Activated CD4-positive, alpha-beta memory T cell treated with anti-CD3 and anti-CD28 coated beads, Interleukin-2, amount 10 ng/mL, durations not matched to agents 7 days and 5 days (primary cell): ENCODE measurements at regions not wholly inside any gene's neighbourhood (a gene's known extent, or its start where the extent isn't known, plus 50 kb on each side); places are given as distances from the start of the nearest gene placed in this dataset.
"Not testable (repeated sequence)": the region's sequence is repeated elsewhere in the genome, so short reads cannot be mapped to it uniquely, and the experiment has no call there.

Experiments used
- CTCF ChIA-PET: fragments of 350-600 bp; sonication (Branson Sonifier 250); formaldehyde crosslinking; loops from one replicate; lab custom pipeline; 2021; ENCODE audit warnings: antibody characterized with exemption, inconsistent platforms; lab: Charles Lee
- POLR2A ChIA-PET: fragments of 350-600 bp; sonication (Branson Sonifier 250); formaldehyde crosslinking; loops from one replicate; lab custom pipeline; 2021; ENCODE audit warnings: antibody characterized with exemption; lab: Charles Lee
- DNase-seq: peaks from one replicate; pipeline ENCODE4 v3.0.0-alpha.2; 2020
- H3K27ac Mint-ChIP-seq: one replicate; pipeline ENCODE4 v1.8.0; 2021; ENCODE audit warnings: mild to moderate bottlenecking, mixed read lengths
- H3K27me3 Mint-ChIP-seq: one replicate; pipeline ENCODE4 v1.8.0; 2021; ENCODE audit warnings: mixed read lengths
- H3K36me3 Mint-ChIP-seq: one replicate; pipeline ENCODE4 v1.8.0; 2021; ENCODE audit warnings: low read depth, mixed read lengths
- H3K4me1 Mint-ChIP-seq: one replicate; pipeline ENCODE4 v1.8.0; 2021; ENCODE audit warnings: mixed read lengths
- H3K4me3 Mint-ChIP-seq: one replicate; pipeline ENCODE4 v1.8.0; 2021; ENCODE audit warnings: mild to moderate bottlenecking, mixed read lengths
- H3K9me3 Mint-ChIP-seq: one replicate; pipeline ENCODE4 v1.8.0; 2021; ENCODE audit warnings: mixed read lengths

DNA sequence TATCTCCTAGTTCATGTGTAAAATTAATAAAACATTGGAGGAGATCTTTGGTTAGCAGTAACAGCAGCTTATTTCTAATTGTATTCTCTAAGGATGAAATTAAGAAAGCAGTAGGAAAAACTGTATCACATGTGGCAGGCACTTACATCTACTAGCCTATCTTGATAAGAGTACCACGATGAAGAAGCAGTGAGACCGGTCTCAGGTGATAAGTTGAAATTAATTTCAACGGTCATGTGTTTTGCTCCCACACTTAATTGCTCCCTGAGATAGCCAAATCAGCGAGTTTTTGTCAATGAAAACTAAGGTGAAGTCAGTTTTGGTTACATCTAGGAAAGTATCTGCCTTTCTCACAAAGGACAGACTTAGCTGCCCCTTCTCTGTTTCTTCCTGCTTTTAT, 115.8 kb upstream of the WIPF3 start:
- H3K4me1 Mint-ChIP-seq, H3K36me3 Mint-ChIP-seq, H3K9me3 Mint-ChIP-seq, CTCF ChIA-PET, H3K27ac Mint-ChIP-seq, POLR2A ChIA-PET, H3K4me3 Mint-ChIP-seq, DNase-seq: not testable (repeated sequence)
- H3K27me3 Mint-ChIP-seq, result peaks cover 27% of the 10 kb centered on the region

DNA sequence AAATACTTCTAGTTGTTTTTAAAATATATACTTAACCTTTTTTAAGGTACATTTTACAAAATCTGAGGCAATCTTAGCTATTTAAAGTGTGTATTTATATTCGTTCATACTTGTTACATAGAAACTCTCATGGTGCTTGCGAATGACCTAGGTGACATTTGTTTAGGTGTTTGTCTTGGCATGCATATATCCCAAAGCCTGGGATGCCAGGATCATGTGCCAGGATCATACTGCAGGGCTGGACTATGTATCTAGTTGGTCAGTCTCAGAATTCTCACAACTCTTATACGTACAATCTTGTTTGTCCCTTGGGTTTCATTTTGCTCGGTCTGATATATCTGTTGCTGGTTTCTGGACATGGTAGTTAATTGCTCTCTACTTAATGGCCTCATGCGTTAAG, 109.9 kb upstream of the WIPF3 start:
- H3K4me1 Mint-ChIP-seq, H3K9me3 Mint-ChIP-seq, POLR2A ChIA-PET, CTCF ChIA-PET, H3K27me3 Mint-ChIP-seq, DNase-seq, H3K4me3 Mint-ChIP-seq, H3K36me3 Mint-ChIP-seq, H3K27ac Mint-ChIP-seq: not testable (repeated sequence)

DNA sequence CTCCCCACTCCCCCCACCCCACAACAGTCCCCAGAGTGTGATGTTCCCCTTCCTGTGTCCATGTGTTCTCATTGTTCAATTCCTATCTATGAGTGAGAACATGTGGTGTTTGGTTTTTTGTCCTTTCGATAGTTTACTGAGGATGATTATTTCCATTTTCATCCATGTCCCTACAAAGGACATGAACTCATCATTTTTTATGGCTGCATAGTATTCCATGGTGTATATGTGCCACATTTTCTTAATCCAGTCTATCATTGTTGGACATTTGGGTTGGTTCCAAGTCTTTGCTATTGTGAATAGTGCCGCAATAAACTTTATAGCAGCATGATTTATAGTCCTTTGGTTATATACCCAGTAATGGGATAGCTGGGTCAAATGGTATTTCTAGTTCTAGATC, 106.6 kb upstream of the WIPF3 start:
- CTCF ChIA-PET, DNase-seq, H3K4me3 Mint-ChIP-seq, H3K9me3 Mint-ChIP-seq, H3K27me3 Mint-ChIP-seq, H3K27ac Mint-ChIP-seq, POLR2A ChIA-PET, H3K36me3 Mint-ChIP-seq, H3K4me1 Mint-ChIP-seq: not testable (repeated sequence)

DNA sequence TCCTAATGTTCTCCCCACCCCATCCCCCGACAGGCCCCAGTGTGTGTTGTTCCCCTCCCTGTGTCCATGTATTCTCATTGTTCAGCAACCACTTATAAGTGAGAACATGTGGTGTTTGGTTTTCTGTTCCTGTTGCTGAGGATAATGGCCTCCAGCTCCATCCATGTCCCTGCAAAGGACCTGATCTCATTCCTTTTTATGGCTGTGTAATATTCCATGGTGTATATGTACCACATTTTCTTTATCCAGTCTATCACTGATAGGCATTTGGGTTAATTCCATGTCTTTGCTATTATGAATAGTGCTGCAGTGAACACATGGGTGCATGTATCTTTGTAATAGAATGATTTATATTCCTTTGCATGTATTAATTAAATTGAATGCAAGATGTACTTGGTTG, 104.8 kb upstream of the WIPF3 start:
- POLR2A ChIA-PET, H3K9me3 Mint-ChIP-seq, H3K36me3 Mint-ChIP-seq, H3K27ac Mint-ChIP-seq, CTCF ChIA-PET, H3K27me3 Mint-ChIP-seq, DNase-seq, H3K4me3 Mint-ChIP-seq, H3K4me1 Mint-ChIP-seq: not testable (repeated sequence)

DNA sequence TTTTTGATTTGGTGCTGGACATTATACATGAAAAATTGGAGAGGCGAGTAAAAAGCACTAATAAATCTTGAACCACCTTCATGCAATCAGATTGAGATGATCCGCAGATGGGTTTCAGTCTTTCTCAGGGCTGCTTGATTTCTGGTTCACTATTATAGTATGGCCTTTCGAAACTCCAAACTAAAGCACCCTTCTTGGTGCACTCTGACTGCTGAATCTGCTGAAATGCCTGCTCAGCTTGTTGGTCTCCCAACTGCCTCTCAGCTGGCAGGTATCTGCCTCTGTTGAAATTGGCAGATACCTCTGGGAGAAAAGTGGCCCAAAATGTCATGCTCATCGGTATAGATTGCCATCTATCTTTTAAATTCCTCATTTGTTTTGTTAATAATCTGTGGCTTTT, 102.5 kb upstream of the WIPF3 start:
- H3K27me3 Mint-ChIP-seq, H3K9me3 Mint-ChIP-seq, CTCF ChIA-PET, H3K4me3 Mint-ChIP-seq, DNase-seq, H3K27ac Mint-ChIP-seq, H3K36me3 Mint-ChIP-seq, H3K4me1 Mint-ChIP-seq, POLR2A ChIA-PET: not testable (repeated sequence)

DNA sequence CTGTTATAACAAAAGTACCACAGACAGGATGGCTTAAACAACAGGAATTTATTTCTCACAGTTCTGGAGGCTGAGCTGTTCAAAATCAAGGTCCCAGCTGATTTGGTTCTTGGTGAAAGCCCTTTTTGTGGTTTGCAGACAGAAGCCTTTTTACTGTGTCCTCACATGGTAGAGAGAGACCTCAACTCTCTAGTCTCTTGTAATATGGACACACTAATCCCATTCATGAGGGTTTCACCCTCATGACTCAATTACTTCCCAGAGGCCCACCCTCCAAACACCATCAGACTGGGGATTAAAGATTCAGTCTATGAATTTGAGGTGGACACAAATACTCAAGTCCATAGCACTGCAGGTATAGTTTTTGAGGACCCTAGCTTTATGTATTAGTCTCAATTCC, 97.3 kb upstream of the WIPF3 start:
- H3K36me3 Mint-ChIP-seq, H3K4me1 Mint-ChIP-seq, H3K9me3 Mint-ChIP-seq, CTCF ChIA-PET, H3K4me3 Mint-ChIP-seq, H3K27me3 Mint-ChIP-seq, POLR2A ChIA-PET, DNase-seq, H3K27ac Mint-ChIP-seq: not testable (repeated sequence)

DNA sequence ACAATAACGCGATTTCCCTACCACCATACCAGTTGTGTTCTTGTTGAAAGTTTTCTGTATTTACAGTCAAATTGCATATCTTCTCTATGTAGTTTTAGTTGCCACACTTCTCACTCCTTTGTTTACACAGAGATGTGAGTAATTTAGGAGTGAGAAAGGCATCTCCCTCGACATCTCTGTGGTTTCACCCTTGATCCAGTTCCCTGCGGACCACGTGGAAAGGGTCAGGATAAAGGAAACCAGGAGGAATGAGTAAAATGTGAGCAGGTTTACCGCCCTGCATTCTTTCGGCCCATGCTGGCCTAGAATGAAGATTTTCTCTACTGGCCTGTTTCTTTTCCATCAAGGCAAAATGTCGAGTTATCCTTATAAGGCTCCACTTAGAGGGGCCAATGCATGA, 83.2 kb upstream of the WIPF3 start:
- H3K36me3 Mint-ChIP-seq, H3K27me3 Mint-ChIP-seq, H3K9me3 Mint-ChIP-seq, DNase-seq, H3K4me3 Mint-ChIP-seq, H3K4me1 Mint-ChIP-seq, H3K27ac Mint-ChIP-seq, CTCF ChIA-PET, POLR2A ChIA-PET: not testable (repeated sequence)

DNA sequence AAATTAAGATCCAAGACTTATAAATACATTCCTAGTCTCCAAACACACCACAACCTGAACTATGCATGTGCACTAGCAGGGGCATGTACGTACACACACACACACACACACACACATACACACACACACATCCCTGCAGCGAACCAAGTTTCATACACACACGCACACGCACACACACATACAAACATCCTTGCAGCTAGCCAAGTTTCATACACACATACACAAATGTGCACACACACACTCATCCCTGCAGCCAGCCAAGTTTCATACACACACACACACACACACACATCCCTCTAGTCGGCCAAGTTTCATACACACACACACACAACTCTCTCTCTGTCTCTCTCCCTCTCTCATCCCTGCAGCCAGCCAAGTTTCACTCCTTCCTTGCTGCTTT, 82.7 kb upstream of the WIPF3 start:
- no peak overlapping the region for H3K4me3 Mint-ChIP-seq

DNA sequence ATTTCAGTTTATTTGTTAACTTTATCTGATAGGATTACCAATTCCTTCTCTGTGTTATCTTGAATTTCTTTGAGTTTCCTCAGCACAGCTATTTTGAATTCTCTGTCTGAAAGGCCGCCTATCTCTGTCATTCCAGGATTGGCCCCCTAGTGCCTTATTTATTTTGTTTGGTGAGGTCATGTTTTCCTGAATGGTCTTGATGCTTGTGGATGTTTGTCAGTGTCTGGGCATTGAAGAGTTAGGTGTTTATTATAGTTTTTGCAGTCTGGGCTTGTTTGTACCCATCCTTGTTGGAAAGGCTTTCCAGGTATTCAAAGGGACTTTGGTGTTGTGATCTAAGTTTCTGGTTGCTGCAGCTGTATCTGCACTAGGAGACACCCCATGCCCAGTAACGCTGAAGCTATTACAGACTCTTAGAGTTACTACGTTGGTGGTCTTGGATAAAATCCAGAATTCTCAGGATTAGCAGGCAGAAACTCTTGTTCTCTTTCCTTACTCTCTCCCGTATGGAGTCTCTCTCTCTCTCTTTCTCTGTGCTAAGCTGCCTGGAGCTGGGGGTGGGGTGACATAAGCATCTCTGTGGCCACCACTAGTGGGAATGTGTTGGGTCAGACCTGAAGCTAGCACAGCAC, 76.7 kb upstream of the WIPF3 start:
- H3K36me3 Mint-ChIP-seq, H3K4me1 Mint-ChIP-seq, POLR2A ChIA-PET, DNase-seq, H3K4me3 Mint-ChIP-seq, H3K9me3 Mint-ChIP-seq, H3K27ac Mint-ChIP-seq, CTCF ChIA-PET: not testable (repeated sequence)
- H3K27me3 Mint-ChIP-seq, result peaks cover 12% of the 10 kb centered on the region

More for the DNA sequence above, 82.7 kb upstream of the WIPF3 start:
- no peaks in the 10 kb centered on the region for H3K9me3 Mint-ChIP-seq
- DNase-seq, result no peak
- no peaks in the 10 kb centered on the region for H3K4me1 Mint-ChIP-seq
- no peak overlapping the region for H3K27ac Mint-ChIP-seq
- no peaks in the 10 kb centered on the region for H3K36me3 Mint-ChIP-seq
- peaks cover 9% of the 10 kb centered on the region for H3K27me3 Mint-ChIP-seq
- CTCF ChIA-PET, result no interaction called here
- POLR2A ChIA-PET, result no interaction called here

DNA sequence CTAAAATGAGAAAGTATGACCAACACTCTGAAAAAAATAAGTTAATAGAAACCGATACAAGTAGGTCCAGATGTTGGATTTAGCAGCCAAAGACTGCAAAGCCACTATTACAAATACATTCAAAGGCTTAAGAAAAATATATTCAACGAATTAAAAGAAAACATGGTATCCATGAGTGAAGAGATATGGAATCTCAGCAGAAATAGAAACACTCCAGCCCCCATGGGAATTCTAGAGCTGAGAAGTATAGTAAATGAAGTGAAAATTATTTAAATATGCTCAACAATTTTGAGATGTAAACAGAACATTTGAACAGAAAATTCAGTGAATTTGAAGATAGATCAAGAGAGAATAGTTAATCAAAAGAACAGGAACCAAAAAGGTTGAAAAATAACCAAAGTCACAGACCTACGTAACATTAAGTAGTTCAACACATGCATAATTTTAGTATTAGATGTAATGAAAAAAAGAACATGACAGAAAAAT, 72.0 kb upstream of the WIPF3 start:
- Mint-ChIP-seq H3K27me3 (peaks cover 7% of the 10 kb centered on the region), H3K4me1 (no peaks in the 10 kb centered on the region), H3K36me3 (no peaks in the 10 kb centered on the region), H3K4me3 (no peak overlapping the region), H3K9me3 (no peaks in the 10 kb centered on the region), H3K27ac (no peak overlapping the region)
- CTCF ChIA-PET, result no interaction called here
- POLR2A ChIA-PET, result no interaction called here
- no peak for DNase-seq

DNA sequence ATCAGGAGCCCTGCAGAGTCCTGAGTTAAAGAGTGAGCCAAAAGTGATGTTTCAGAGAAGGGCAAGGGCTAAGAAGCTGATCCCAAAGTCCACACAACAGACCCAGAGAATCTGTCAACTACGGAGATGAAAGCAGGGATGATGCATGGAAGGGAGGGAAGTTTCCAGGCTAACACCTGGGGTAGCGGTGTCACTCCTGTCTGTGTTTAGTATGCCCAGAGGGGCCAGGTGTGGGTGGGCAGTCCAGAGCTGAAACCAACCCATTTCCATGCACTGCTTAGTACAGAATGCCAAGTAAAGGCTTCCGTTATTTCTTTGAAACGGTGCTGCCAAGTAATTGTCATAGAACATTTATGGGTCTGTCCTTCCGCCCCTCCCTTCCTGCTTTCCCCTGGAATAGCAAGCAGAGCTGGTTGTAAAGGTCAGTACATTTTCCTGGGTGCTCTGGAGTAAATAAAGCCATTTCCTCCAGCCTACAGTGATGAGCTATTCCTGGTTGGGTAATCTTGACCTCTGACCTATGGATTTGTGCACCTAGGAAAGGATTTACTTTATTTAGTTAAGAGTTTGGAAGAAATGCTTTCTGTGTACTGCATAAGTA, 58.6 kb upstream of the WIPF3 start:
- H3K4me3 Mint-ChIP-seq, H3K36me3 Mint-ChIP-seq, POLR2A ChIA-PET, H3K27me3 Mint-ChIP-seq, H3K27ac Mint-ChIP-seq, H3K9me3 Mint-ChIP-seq, DNase-seq, H3K4me1 Mint-ChIP-seq: not testable (repeated sequence)
- CTCF ChIA-PET, result interaction anchor here (1.0 kb wide), 2 partner anchors 174 to 314 kb away, joined by 3 to 6 read pairs; no protein-coding TSS in a partner anchor

DNA sequence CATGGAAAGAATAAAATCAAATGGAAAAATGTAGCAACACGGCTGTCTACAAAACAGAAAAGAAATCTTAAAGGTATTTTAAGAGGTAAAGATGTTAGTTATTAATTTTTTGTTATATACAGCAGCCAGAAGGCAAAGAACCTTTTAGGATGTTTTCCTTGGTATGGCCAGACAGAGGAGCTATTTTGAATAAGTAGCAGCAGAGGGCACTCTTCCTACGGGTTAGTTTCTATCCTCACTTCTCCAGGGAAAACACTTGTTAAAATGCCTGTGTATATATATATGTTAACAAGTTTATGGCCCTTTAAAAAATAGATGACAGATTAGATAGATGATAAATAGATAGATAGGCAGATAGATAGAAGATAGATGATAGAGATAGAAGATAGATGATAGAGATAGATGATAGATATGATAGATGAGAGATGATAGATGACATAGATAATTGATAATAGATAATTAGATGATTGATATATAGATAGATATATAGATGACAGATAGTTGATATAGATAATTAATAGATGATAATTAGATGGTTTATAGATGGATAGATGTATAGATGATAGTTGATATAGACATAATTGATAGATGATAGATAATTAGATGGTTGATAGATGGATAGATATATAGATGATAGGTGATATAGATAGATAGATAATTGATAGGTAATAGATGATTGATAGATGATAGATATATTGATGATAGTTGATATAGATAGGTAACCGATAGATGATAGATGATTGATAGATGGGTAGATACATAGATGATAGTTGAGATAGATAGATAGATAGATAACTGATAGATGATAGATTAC, 57.8 kb upstream of the WIPF3 start:
- ChIA-PET POLR2A (no interaction called here), CTCF (interaction anchor here (1.0 kb wide), 2 partner anchors 173 to 313 kb away, joined by 3 to 6 read pairs; no protein-coding TSS in a partner anchor)
- no peak overlapping the region for H3K4me3 Mint-ChIP-seq
- no peak overlapping the region for H3K27ac Mint-ChIP-seq
- no peaks in the 10 kb centered on the region for H3K9me3 Mint-ChIP-seq
- no peaks in the 10 kb centered on the region for H3K27me3 Mint-ChIP-seq
- H3K36me3 Mint-ChIP-seq, result no peaks in the 10 kb centered on the region
- no peaks in the 10 kb centered on the region for H3K4me1 Mint-ChIP-seq
- DNase-seq, result no peak

DNA sequence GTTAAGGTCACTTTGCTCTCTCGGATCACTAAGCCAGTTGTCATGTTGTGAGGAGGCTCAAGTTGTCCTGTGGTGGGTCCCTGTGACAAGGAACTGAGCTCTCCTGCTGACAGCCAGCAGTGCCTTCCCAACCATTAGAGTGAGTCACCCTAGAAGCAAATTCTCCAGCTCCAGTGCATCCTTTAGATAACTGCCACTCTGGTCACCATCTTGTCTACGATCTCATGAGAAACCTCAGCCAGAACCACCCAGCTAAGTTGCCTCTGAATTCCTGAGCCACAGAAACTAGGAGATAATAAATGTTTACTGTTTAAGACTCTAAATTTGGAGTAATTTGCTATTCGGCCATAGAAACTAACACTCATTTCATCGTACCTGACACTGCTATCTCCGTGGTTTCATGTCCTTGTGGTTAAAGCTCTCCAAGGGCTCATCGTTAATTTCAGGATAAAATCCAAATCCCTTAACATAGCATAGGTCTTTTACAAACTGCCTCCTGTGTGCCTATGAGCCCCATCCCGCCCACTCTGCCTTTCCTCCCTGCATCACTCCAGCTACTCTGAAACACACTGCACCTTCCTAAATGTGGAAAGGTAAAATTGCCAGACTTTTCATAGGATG, 56.5 kb upstream of the WIPF3 start:
- H3K27ac Mint-ChIP-seq, result no peak overlapping the region
- no peak overlapping the region for H3K4me3 Mint-ChIP-seq
- H3K27me3 Mint-ChIP-seq, result peaks cover under 1% of the 10 kb centered on the region
- H3K4me1 Mint-ChIP-seq, result no peaks in the 10 kb centered on the region
- H3K36me3 Mint-ChIP-seq, result no peaks in the 10 kb centered on the region
- ChIA-PET CTCF (no interaction called here), POLR2A (no interaction called here)
- no peaks in the 10 kb centered on the region for H3K9me3 Mint-ChIP-seq
- no peak for DNase-seq
